Esophagus muscularis mucosa (tissue), 4 donors: ENCODE measurements at regions not wholly inside any gene's neighbourhood (a gene's known extent, or its start where the extent isn't known, plus 50 kb on each side); places are given as distances from the start of the nearest gene placed in this dataset.

ENCODE experiments used
- EP300 ChIP-seq: sonication (generic); formaldehyde crosslinking; IDR thresholded peaks from one replicate; pipeline ENCODE4 v1.6.1; 2017; ENCODE audit warnings: antibody characterized with exemption
- POLR2A ChIP-seq: fragments of 450-650 bp; IDR thresholded peaks from one replicate; pipeline ENCODE4 v1.6.1; 2017; ENCODE audit warnings: antibody characterized with exemption, moderate library complexity, mild to moderate bottlenecking, low read depth
- POLR2AphosphoS5 ChIP-seq, 2 donors: sonication (generic); formaldehyde crosslinking; IDR thresholded peaks; one replicate each; pipeline ENCODE4 v1.6.1; 2017; ENCODE audit warnings: antibody characterized with exemption in 2 of 2
- TF ChIP-seq, protein P1 (sequence below), 3 experiments: fragments of 200-600 bp in 2 of 3; fragments of 450-650 bp in 1 of 3; sonication (generic) in 2 of 3; IDR thresholded peaks; one replicate each; pipeline ENCODE4 v1.5.1; 2017 to 2019; ENCODE audit warnings: antibody characterized with exemption in 3 of 3, mild to moderate bottlenecking in 2 of 3, moderate library complexity in 1 of 3

DNA sequence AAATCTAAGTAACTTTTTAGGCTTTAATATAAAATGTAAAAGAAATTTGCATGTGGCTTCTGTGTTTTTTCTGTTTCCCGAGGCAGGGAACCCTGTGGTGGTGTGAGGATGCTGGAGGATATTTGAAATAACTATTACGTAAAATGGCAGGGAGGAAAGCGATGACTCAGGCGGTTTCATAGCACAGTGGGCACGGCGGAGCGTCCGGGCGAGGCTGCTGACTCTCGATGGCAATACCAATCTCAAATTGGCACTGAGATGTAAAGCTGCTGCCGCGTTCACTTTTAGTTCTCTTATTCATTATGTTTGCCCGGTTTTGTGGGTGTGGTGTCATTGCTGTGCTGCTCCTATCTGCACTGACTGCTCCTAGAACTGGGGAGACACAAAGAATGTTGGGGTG, 254.3 kb downstream of the THBS2 start:
- TF ChIP-seq, protein P1, sequence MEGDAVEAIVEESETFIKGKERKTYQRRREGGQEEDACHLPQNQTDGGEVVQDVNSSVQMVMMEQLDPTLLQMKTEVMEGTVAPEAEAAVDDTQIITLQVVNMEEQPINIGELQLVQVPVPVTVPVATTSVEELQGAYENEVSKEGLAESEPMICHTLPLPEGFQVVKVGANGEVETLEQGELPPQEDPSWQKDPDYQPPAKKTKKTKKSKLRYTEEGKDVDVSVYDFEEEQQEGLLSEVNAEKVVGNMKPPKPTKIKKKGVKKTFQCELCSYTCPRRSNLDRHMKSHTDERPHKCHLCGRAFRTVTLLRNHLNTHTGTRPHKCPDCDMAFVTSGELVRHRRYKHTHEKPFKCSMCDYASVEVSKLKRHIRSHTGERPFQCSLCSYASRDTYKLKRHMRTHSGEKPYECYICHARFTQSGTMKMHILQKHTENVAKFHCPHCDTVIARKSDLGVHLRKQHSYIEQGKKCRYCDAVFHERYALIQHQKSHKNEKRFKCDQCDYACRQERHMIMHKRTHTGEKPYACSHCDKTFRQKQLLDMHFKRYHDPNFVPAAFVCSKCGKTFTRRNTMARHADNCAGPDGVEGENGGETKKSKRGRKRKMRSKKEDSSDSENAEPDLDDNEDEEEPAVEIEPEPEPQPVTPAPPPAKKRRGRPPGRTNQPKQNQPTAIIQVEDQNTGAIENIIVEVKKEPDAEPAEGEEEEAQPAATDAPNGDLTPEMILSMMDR (IDR thresholded peaks at IDR 0.05) = no peak
- TF ChIP-seq POLR2A = no peak
- no peak for TF ChIP-seq POLR2AphosphoS5 (IDR thresholded peaks at IDR 0.05)
- TF ChIP-seq EP300 = no peak
